ENCODE measurements at regions not wholly inside any gene's neighbourhood (a gene's known extent, or its start where the extent isn't known, plus 50 kb on each side); places are given as distances from the start of the nearest gene placed in this dataset.

GRCh38 chr1:103177108-103177775 lies 68.9 kb upstream of the COL11A1 start:
- ChIA-PET CTCF (no interaction called here), POLR2A (no interaction called here)
- Mint-ChIP-seq H3K4me1 (ENCODE audit: low read depth) (no peaks in the 10 kb centered on the region), H3K27ac (no peak overlapping the region), H3K9me3 (no peaks in the 10 kb centered on the region), H3K36me3 (ENCODE audit: low read depth) (no peaks in the 10 kb centered on the region), H3K27me3 (no peaks in the 10 kb centered on the region), H3K4me3 (no peak overlapping the region)
- ATAC-seq (ENCODE audit: poor library complexity) (no peak), DNase-seq (no peak)
- Histone ChIP-seq H3K4me3 (ENCODE audit: low read length) (no peak overlapping the region), H3K9me3 (ENCODE audit: control insufficient read depth in 1 of 2, insufficient read depth in 1 of 2, low read length in 2 of 2) (no peaks in the 10 kb centered on the region), H3K27me3 (ENCODE audit: control insufficient read depth in 1 of 2, insufficient read depth in 2 of 2, low read length in 2 of 2) (no peaks in the 10 kb centered on the region), H3K27ac (ENCODE audit: low read depth in 1 of 2, low read length in 2 of 2) (no peak overlapping the region), H3K4me1 (ENCODE audit: insufficient read depth, low read length) (no peaks in the 10 kb centered on the region), H3K36me3 (ENCODE audit: insufficient read depth, low read length) (no peaks in the 10 kb centered on the region)
- TF ChIP-seq CTCF (IDR thresholded peaks at IDR 0.05) = no peak
- intact Hi-C loops (cut with DNase I, micrococcal nuclease) = no loop called here

- no peaks in the 10 kb centered on the region for H3K36me3 ChIP-seq (ENCODE audit: insufficient read depth, low read length)
- no peaks in the 10 kb centered on the region for H3K4me1 Mint-ChIP-seq (ENCODE audit: low read depth)
- DNase-seq (no peak), ATAC-seq (ENCODE audit: poor library complexity) (no peak)
- H3K27ac ChIP-seq (ENCODE audit: low read depth in 1 of 2, low read length in 2 of 2) = no peak overlapping the region
- ChIA-PET POLR2A (no interaction called here), CTCF (no interaction called here)
- no peaks in the 10 kb centered on the region for H3K4me1 ChIP-seq (ENCODE audit: insufficient read depth, low read length)
- H3K27me3 Mint-ChIP-seq = no peaks in the 10 kb centered on the region
- H3K27me3 ChIP-seq (ENCODE audit: control insufficient read depth in 1 of 2, insufficient read depth in 2 of 2, low read length in 2 of 2) = no peaks in the 10 kb centered on the region
- no peak overlapping the region for H3K4me3 Mint-ChIP-seq
- H3K4me3 ChIP-seq (ENCODE audit: low read length) = no peak overlapping the region
- no peaks in the 10 kb centered on the region for H3K36me3 Mint-ChIP-seq (ENCODE audit: low read depth)
- TF ChIP-seq CTCF (IDR thresholded peaks at IDR 0.05) = no peak
- H3K27ac Mint-ChIP-seq = no peak overlapping the region
- H3K9me3 ChIP-seq (ENCODE audit: control insufficient read depth in 1 of 2, insufficient read depth in 1 of 2, low read length in 2 of 2) = no peaks in the 10 kb centered on the region
- peaks cover 3% of the 10 kb centered on the region for H3K9me3 Mint-ChIP-seq
- intact Hi-C loops (cut with DNase I, micrococcal nuclease) = no loop called here
Observed at GRCh38 chr1:103171041-103171590, 62.8 kb upstream of the COL11A1 start.

GRCh38 chr1:103170609-103171008 lies 62.3 kb upstream of the COL11A1 start:
- H3K27ac Mint-ChIP-seq = no peak overlapping the region
- ATAC-seq (ENCODE audit: poor library complexity) = no peak
- no peak overlapping the region for H3K4me3 Mint-ChIP-seq
- no peaks in the 10 kb centered on the region for H3K27me3 Mint-ChIP-seq
- H3K9me3 Mint-ChIP-seq = peaks cover 3% of the 10 kb centered on the region
- H3K36me3 Mint-ChIP-seq (ENCODE audit: low read depth) = no peaks in the 10 kb centered on the region
- intact Hi-C loops (cut with DNase I, micrococcal nuclease) = no loop called here
- CTCF ChIA-PET = no interaction called here
- Histone ChIP-seq H3K27ac (ENCODE audit: low read depth in 1 of 2, low read length in 2 of 2) (no peak overlapping the region), H3K27me3 (ENCODE audit: control insufficient read depth in 1 of 2, insufficient read depth in 2 of 2, low read length in 2 of 2) (no peaks in the 10 kb centered on the region), H3K4me3 (ENCODE audit: low read length) (no peak overlapping the region), H3K9me3 (ENCODE audit: control insufficient read depth in 1 of 2, insufficient read depth in 1 of 2, low read length in 2 of 2) (no peaks in the 10 kb centered on the region), H3K36me3 (ENCODE audit: insufficient read depth, low read length) (no peaks in the 10 kb centered on the region), H3K4me1 (ENCODE audit: insufficient read depth, low read length) (no peaks in the 10 kb centered on the region)
- no peak for DNase-seq
- no peak for TF ChIP-seq CTCF (IDR thresholded peaks at IDR 0.05)
- POLR2A ChIA-PET = no interaction called here
- H3K4me1 Mint-ChIP-seq (ENCODE audit: low read depth) = no peaks in the 10 kb centered on the region
